ENCODE measurements at regions not wholly inside any gene's neighbourhood (a gene's known extent, or its start where the extent isn't known, plus 50 kb on each side); places are given as distances from the start of the nearest gene placed in this dataset.

DNA sequence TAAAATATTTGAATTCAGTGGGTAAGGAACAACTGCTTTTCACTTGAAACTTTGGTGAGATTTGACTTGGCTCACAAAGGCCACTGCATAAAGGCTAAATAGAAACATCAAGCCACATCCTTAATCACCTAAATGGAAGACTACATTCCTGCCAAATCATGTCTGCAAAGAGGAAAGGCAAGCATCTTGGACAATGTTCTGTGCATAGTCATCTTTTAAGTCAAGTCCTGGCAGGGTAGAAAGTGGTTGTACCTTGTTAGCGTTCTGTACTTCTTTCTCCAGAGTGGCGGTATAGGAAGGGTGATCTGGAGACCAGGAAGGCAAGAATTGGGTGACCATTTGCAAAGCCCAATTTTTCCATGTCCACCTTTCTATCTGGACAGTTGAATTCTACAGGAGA is 121.4 kb upstream of the SLC14A2 start:
- TF ChIP-seq, protein P1, sequence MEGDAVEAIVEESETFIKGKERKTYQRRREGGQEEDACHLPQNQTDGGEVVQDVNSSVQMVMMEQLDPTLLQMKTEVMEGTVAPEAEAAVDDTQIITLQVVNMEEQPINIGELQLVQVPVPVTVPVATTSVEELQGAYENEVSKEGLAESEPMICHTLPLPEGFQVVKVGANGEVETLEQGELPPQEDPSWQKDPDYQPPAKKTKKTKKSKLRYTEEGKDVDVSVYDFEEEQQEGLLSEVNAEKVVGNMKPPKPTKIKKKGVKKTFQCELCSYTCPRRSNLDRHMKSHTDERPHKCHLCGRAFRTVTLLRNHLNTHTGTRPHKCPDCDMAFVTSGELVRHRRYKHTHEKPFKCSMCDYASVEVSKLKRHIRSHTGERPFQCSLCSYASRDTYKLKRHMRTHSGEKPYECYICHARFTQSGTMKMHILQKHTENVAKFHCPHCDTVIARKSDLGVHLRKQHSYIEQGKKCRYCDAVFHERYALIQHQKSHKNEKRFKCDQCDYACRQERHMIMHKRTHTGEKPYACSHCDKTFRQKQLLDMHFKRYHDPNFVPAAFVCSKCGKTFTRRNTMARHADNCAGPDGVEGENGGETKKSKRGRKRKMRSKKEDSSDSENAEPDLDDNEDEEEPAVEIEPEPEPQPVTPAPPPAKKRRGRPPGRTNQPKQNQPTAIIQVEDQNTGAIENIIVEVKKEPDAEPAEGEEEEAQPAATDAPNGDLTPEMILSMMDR (IDR thresholded peaks at IDR 0.05), result no peak
- TF ChIP-seq EP300 (IDR thresholded peaks at IDR 0.05), result no peak
- no peak for TF ChIP-seq POLR2A (IDR thresholded peaks at IDR 0.05)
